BE2C (cell line): ENCODE measurements at regions not wholly inside any gene's neighbourhood (a gene's known extent, or its start where the extent isn't known, plus 50 kb on each side); places are given as distances from the start of the nearest gene placed in this dataset.
"Not testable (repeated sequence)": the region's sequence is repeated elsewhere in the genome, so short reads cannot be mapped to it uniquely, and the experiment has no call there.

Source experiments
- DNase-seq: peaks from one replicate; pipeline ENCODE4 v3.0.0-alpha.2; 2020
- H3K27me3 ChIP-seq: fragments of 250-450 bp; sonication (Bioruptor Pico); 2 replicates; pipeline ENCODE4 v1.5.1; 2020; ENCODE audit warnings: mild to moderate bottlenecking
- H3K36me3 ChIP-seq: fragments of 250-450 bp; sonication (Bioruptor Pico); 2 replicates; pipeline ENCODE4 v1.5.1; 2020; ENCODE audit warnings: mild to moderate bottlenecking
- H3K4me1 ChIP-seq: fragments of 250-450 bp; sonication (Bioruptor Pico); 2 replicates; pipeline ENCODE4 v1.5.1; 2020
- H3K4me3 ChIP-seq: 2 replicates; pipeline ENCODE4 v1.5.1; 2011; ENCODE audit warnings: low read depth, low read length
- H3K9me3 ChIP-seq: fragments of 250-450 bp; sonication (Bioruptor Pico); 2 replicates; pipeline ENCODE4 v1.5.1; 2020
- TF ChIP-seq, protein P1 (sequence below): IDR thresholded peaks from 2 replicates; pipeline ENCODE4 v1.5.1; 2012; ENCODE audit warnings: mild to moderate bottlenecking, low read depth, low read length

DNA sequence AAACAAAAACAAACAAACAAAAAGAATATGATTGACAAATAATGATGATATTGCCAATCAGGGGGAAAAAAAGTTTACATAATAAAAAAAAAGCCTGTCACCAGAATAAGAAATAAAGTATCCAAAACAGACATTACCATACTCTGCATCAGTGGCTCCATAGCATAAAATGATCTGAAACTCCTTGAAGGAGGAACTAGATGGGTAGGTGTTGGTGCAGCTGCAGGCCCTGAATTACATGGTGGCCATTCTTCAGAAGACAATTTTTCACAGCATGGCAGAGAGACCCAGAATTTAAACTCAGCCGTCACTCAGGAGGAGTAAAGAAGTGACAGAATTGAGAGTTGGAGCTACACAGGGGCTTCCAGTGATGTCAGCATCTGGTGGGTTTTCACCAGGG lies 60.2 kb downstream of the GLUL start:
- no peak overlapping the region for H3K4me3 ChIP-seq
- H3K4me1 ChIP-seq: no peaks in the 10 kb centered on the region
- peaks cover 12% of the 10 kb centered on the region for H3K27me3 ChIP-seq
- TF ChIP-seq, protein P1, sequence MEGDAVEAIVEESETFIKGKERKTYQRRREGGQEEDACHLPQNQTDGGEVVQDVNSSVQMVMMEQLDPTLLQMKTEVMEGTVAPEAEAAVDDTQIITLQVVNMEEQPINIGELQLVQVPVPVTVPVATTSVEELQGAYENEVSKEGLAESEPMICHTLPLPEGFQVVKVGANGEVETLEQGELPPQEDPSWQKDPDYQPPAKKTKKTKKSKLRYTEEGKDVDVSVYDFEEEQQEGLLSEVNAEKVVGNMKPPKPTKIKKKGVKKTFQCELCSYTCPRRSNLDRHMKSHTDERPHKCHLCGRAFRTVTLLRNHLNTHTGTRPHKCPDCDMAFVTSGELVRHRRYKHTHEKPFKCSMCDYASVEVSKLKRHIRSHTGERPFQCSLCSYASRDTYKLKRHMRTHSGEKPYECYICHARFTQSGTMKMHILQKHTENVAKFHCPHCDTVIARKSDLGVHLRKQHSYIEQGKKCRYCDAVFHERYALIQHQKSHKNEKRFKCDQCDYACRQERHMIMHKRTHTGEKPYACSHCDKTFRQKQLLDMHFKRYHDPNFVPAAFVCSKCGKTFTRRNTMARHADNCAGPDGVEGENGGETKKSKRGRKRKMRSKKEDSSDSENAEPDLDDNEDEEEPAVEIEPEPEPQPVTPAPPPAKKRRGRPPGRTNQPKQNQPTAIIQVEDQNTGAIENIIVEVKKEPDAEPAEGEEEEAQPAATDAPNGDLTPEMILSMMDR: no peak
- DNase-seq: no peak
- H3K9me3 ChIP-seq: no peaks in the 10 kb centered on the region
- no peaks in the 10 kb centered on the region for H3K36me3 ChIP-seq

DNA sequence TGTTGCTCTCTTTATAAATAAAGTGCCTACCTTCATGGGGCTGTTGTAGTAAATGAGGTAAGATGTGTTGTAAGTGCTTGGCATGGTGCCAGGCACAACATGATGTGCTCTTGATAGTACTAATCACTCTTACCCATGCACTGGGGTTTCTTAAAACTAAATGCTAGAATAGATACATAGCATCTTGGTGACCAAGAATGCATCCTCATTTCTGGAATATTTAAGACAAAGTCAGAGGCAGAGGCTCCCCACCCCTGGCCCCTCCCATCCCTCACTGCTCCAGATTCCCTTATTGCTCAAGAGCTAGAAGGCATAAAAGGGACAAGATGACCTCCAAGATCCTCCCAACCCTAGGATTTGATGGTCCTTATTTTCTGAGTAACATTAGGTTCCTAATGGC lies 61.3 kb downstream of the GLUL start:
- H3K27me3 ChIP-seq: peaks cover under 1% of the 10 kb centered on the region; the same call in 1 of the 2 replicates
- DNase-seq: no peak
- no peaks in the 10 kb centered on the region for H3K9me3 ChIP-seq
- TF ChIP-seq, protein P1: no peak
- no peaks in the 10 kb centered on the region for H3K36me3 ChIP-seq
- no peak overlapping the region for H3K4me3 ChIP-seq
- H3K4me1 ChIP-seq: no peaks in the 10 kb centered on the region

DNA sequence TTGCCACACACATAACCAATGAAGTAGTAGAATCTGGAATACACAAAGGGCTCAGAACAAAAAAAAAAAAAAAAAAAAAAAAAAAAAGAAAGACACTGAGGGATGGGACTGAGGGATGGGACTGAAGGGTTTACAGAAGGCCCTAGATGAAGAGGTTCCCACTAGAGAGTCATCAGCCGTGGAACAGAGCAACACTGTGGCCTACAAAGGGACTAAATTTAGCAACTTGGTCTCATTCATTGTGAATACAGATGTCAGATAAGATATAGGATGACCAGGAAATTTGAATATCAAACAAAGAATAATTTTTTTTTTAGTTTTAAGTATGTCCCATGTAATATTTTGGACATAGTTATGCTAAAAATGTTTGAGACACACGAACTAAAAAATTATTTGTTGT lies 62.1 kb downstream of the GLUL start:
- TF ChIP-seq, protein P1: no peak
- Histone ChIP-seq H3K27me3 (no peaks in the 10 kb centered on the region; the same call in 1 of the 2 replicates), H3K4me1 (no peaks in the 10 kb centered on the region), H3K4me3 (no peak overlapping the region), H3K36me3 (no peaks in the 10 kb centered on the region), H3K9me3 (no peaks in the 10 kb centered on the region)
- DNase-seq: no peak

DNA sequence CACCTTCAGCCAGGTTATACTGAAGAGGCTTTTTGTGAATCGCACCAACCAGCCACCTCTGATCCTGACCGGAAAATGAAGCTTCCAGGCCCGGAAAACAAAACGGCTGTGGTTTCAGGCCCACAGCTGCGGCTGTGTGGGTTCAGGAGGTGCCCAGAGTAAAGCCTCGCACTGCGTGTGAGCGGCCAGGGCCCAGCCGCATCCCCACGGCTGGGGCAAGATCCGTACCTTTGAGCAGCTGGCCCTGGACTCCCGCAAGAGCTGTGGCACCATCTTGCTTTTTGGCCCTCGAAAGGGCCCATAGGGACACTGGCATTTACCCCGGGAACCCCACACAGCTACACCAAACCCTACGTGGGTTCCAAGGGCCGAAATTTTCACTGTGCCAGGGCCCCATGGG lies 63.0 kb downstream of the GLUL start:
- no peaks in the 10 kb centered on the region for H3K27me3 ChIP-seq
- H3K4me1 ChIP-seq: no peaks in the 10 kb centered on the region
- TF ChIP-seq, protein P1: no peak
- no peaks in the 10 kb centered on the region for H3K36me3 ChIP-seq
- H3K4me3 ChIP-seq: no peak overlapping the region
- H3K9me3 ChIP-seq: no peaks in the 10 kb centered on the region
- no peak for DNase-seq

DNA sequence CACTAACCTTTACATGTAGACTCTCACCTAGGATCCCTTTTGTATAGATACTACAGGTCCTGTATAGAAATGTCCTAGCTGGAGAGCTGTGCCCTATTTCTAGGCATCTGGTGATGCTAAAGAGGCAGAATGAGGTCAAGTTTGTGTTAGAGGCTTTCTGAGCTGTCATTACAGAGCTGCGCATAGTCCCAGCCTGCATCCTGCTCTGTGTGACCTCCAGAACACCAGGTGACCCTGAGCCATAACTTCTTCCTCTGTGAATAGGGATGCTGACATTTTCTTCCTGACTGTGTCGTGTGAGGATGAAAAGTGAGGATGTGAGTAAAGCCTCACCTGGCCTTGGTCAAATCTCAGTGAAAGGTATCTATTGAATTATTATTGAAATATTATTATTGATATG lies 66.3 kb downstream of the GLUL start:
- no peaks in the 10 kb centered on the region for H3K9me3 ChIP-seq
- TF ChIP-seq, protein P1: no peak
- DNase-seq: no peak
- H3K4me1 ChIP-seq: no peaks in the 10 kb centered on the region
- H3K27me3 ChIP-seq: no peaks in the 10 kb centered on the region
- H3K36me3 ChIP-seq: no peaks in the 10 kb centered on the region
- no peak overlapping the region for H3K4me3 ChIP-seq

DNA sequence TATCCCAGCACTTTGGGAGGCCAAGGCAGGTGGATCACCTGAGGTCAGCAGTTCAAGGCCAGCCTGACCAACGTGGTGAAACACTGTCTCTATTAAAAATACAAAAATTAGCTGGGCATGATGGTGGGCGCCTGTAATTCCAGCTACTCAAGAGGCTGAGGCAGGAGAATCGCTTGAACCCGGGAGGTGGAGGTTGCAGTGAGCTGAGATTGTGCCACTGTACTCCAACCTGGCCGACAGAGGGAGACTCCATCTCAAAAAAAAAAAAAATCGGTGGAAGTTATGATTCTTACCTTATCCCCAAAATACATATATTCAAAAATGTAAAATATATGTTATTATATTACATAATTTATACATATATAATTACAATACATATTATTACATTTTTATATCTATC lies 70.1 kb downstream of the GLUL start:
- H3K27me3 ChIP-seq, H3K9me3 ChIP-seq, H3K4me3 ChIP-seq, H3K4me1 ChIP-seq, DNase-seq, H3K36me3 ChIP-seq: not testable (repeated sequence)

DNA sequence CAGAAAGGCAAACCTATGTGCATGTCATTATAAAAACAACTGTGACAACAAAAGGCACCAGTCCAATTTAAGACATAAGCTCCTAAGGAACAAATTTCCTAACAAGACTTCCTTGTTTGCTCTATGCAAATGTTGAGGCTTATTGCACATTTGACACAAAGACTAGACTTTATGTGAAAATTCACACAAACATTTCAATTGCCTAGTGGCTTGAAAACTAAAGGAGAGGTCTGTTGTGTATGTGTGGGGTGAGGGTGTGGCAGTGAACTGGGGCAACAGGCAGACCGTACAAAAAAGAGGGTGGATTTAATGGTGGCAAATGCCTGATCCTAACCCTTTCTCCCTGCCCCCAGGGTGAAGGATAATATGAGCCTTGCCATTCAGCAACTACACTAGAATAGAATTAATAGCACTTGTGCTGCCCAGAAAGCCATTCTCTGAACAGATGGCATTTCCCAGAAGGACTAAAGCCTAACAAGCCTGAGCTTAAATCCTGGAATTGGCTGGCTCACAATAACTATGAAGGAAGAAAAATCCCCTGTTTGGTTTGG lies 73.9 kb downstream of the GLUL start:
- TF ChIP-seq, protein P1: no peak
- no peak for DNase-seq
- H3K9me3 ChIP-seq: no peaks in the 10 kb centered on the region
- H3K27me3 ChIP-seq: no peaks in the 10 kb centered on the region; the same call in 1 of the 2 replicates
- no peaks in the 10 kb centered on the region for H3K4me1 ChIP-seq
- no peak overlapping the region for H3K4me3 ChIP-seq
- no peaks in the 10 kb centered on the region for H3K36me3 ChIP-seq

DNA sequence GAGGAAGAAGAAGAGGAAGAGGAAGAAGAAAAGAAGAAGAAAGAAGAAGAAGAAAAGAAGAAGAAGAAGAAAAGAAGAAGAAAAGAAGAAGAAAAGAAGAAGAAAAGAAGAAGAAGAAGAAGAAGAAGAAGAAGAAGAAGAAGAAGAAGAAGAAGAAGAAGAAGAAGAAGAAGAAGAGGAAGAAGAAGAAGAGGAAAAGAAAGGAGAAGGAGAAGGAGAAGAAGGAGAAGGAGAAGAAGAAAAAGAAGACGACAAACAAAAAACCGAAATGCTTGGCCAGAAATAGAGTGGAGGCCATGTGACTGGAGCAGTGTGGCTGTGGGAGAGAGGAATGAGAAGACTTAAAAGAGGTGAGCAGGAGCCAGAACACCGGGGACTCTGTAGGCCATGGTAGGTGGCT lies 75.1 kb downstream of the GLUL start:
- DNase-seq, H3K27me3 ChIP-seq, H3K9me3 ChIP-seq, H3K4me3 ChIP-seq, H3K4me1 ChIP-seq, H3K36me3 ChIP-seq: not testable (repeated sequence)
